ENCODE measurements at regions not wholly inside any gene's neighbourhood (a gene's known extent, or its start where the extent isn't known, plus 50 kb on each side); places are given as distances from the start of the nearest gene placed in this dataset.

DNA sequence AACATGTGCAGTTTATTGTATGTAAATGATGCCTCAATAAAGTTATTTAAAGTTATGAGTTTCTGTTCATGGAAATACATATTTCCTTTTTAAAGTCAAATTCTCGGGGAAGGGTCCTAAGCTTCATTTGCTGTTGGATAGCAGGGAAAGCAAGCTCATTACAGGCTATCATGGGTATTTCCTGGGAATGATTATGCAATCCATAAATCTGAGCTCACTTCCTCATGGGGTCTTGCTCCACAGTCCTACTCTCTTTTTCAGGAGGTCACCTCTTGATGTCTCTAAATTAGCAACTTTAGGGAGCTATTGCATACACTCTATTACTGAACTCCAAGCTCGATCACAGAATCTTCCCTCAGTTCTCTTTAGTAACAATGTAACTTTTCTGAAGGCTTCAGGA, 69.9 kb upstream of the TP63 start:
- DNase-seq: no peak
- TF ChIP-seq CTCF (IDR thresholded peaks at IDR 0.05): no peak
- TF ChIP-seq POLR2A (IDR thresholded peaks at IDR 0.05): no peak
- no peaks in the 10 kb centered on the region for H3K27me3 ChIP-seq
- H3K27ac ChIP-seq: no peak overlapping the region
- H3K4me1 ChIP-seq (replicated peaks in 1 of 2): no peaks in the 10 kb centered on the region
- intact Hi-C loops (cut with DNase I): no loop called here
- H3K36me3 ChIP-seq (replicated peaks in 1 of 2): no peaks in the 10 kb centered on the region
- H3K9me3 ChIP-seq (replicated peaks in 1 of 3): no peaks in the 10 kb centered on the region
- no peak overlapping the region for H3K4me3 ChIP-seq
- 91 to 94% (median 93%) methylated on average over 2 of the region's 2 CpGs for WGBS, 4 donors

DNA sequence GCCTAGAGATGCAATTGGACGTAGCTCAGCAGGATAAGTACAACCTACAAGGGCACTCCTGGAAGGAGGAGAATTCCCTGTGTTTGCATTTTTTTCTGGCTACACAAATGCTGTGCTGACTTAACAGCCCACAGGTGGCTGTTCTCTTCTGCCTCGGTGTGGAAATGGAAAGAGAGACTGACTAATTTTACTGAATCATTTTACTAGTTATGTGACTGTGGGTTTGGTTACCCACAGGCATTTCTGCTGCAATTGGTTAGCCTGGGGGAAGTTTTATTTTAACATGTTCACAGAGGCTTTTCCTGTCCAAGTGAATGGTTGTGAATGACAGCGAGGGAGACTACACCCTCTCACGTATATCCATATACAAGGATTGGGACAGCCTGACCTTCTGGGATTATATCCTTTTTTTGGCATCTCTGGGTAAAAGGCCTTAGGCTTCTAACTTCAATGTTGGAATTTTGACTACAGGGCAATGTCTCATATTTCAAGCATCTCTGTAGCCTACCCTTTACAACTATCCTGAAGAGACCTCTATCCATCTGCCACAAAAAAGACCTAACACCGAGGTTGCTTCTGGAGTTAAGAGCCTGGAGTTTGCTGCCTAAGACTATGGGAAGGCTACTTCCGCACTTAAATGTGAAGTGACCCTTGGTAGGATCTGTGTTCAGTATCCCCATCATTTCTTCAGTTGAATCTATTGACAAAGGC, 67.2 kb upstream of the TP63 start:
- no peak overlapping the region for H3K4me3 ChIP-seq
- no peaks in the 10 kb centered on the region for H3K4me1 ChIP-seq (replicated peaks in 1 of 2)
- no peak for DNase-seq
- intact Hi-C loops (cut with DNase I): no loop called here
- H3K9me3 ChIP-seq (replicated peaks in 1 of 3): no peaks in the 10 kb centered on the region
- no peaks in the 10 kb centered on the region for H3K36me3 ChIP-seq (replicated peaks in 1 of 2)
- no peak overlapping the region for H3K27ac ChIP-seq
- no peaks in the 10 kb centered on the region for H3K27me3 ChIP-seq
- no peak for TF ChIP-seq CTCF (IDR thresholded peaks at IDR 0.05)
- TF ChIP-seq POLR2A (IDR thresholded peaks at IDR 0.05): no peak
- WGBS, 4 donors: 77 to 85% (median 80%) methylated on average over 6 of the region's 6 CpGs

DNA sequence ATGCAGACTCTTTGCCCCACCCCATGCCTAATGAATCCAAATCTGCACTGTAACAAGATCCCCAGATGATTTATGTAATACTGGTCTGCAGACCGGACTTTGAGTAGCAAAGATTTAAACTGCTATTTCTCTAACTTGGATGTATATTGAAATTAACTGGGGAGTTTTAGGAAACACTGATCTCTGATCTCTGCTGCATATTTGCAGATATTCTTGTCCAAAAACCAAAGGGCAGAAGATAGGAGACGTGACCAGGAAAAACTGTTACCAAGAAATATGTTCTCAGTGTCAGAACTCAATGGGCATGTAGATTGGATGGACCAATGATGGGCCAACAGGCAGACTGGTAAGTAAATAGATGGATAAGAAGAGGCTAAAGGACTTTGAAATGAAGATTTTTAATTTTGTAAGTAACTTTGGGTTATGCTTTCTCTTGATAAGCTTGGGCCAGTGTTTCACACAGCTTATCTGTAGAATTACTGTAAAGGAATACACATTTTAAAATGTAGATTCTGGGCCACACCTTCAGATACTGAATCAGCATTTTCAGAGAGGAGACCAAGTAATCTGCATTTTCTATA, 64.5 kb upstream of the TP63 start:
- H3K4me3 ChIP-seq: no peak overlapping the region
- whole genome bisulfite sequencing, 4 donors: 60 to 82% (median 73%) methylated on average over 2 of the region's 2 CpGs
- no peaks in the 10 kb centered on the region for H3K9me3 ChIP-seq (replicated peaks in 1 of 3)
- no peak for TF ChIP-seq POLR2A (IDR thresholded peaks at IDR 0.05)
- TF ChIP-seq CTCF (IDR thresholded peaks at IDR 0.05): no peak
- H3K27me3 ChIP-seq: no peaks in the 10 kb centered on the region
- DNase-seq: no peak
- no peak overlapping the region for H3K27ac ChIP-seq
- H3K36me3 ChIP-seq (replicated peaks in 1 of 2): no peaks in the 10 kb centered on the region
- intact Hi-C loops (cut with DNase I): no loop called here
- H3K4me1 ChIP-seq (replicated peaks in 1 of 2): no peaks in the 10 kb centered on the region

GRCh38 chr3:189567322-189567721, 63.9 kb upstream of the TP63 start:
- TF ChIP-seq POLR2A (IDR thresholded peaks at IDR 0.05) (no peak), CTCF (IDR thresholded peaks at IDR 0.05) (no peak)
- intact Hi-C loops (cut with DNase I): no loop called here
- no peaks in the 10 kb centered on the region for H3K4me1 ChIP-seq (replicated peaks in 1 of 2)
- 80 to 86% (median 83%) methylated on average over 2 of the region's 2 CpGs for WGBS, 4 donors
- H3K36me3 ChIP-seq (replicated peaks in 1 of 2): no peaks in the 10 kb centered on the region
- DNase-seq: no peak
- no peak overlapping the region for H3K4me3 ChIP-seq
- no peak overlapping the region for H3K27ac ChIP-seq
- H3K27me3 ChIP-seq: no peaks in the 10 kb centered on the region
- no peaks in the 10 kb centered on the region for H3K9me3 ChIP-seq (replicated peaks in 1 of 3)
